ENCODE measurements at regions not wholly inside any gene's neighbourhood (a gene's known extent, or its start where the extent isn't known, plus 50 kb on each side); places are given as distances from the start of the nearest gene placed in this dataset.

- no peak for DNase-seq (ENCODE audit: low read depth in 3 of 3)
Observed at GRCh38 chr7:1286946-1287645, 54.4 kb downstream of the UNCX start.

GRCh38 chr7:1287752-1288201 lies 55.1 kb downstream of the UNCX start:
- no peak for DNase-seq (ENCODE audit: low read depth in 3 of 3)

- no peak for DNase-seq (ENCODE audit: low read depth in 3 of 3)
Observed at GRCh38 chr7:1288390-1288995, 55.8 kb downstream of the UNCX start.

- no peak for DNase-seq (ENCODE audit: low read depth in 3 of 3)
Observed at GRCh38 chr7:1288996-1289551, 56.4 kb downstream of the UNCX start.

- no peak for DNase-seq (ENCODE audit: low read depth in 3 of 3)
Observed at GRCh38 chr7:1289666-1290025, 57.0 kb downstream of the UNCX start.

GRCh38 chr7:1290026-1290678 lies 57.5 kb downstream of the UNCX start:
- peak in 2 of 3 donors; percentile 1 to 4 for DNase-seq (ENCODE audit: low read depth in 3 of 3)

- no peak for DNase-seq (ENCODE audit: low read depth in 3 of 3)
Observed at GRCh38 chr7:1290679-1291356, 58.1 kb downstream of the UNCX start.

- no peak for DNase-seq (ENCODE audit: low read depth in 3 of 3)
Observed at GRCh38 chr7:1291357-1291689, 58.7 kb downstream of the UNCX start.

GRCh38 chr7:1291845-1292765 lies 59.4 kb downstream of the UNCX start:
- no peak for DNase-seq (ENCODE audit: low read depth in 3 of 3)

- DNase-seq (ENCODE audit: low read depth in 3 of 3), result no peak
Observed at GRCh38 chr7:1292972-1293830, 60.5 kb downstream of the UNCX start.

GRCh38 chr7:1293950-1294411 lies 61.3 kb downstream of the UNCX start:
- no peak for DNase-seq (ENCODE audit: low read depth in 3 of 3)

GRCh38 chr7:1295776-1296355 lies 63.2 kb downstream of the UNCX start:
- DNase-seq (ENCODE audit: low read depth in 3 of 3), result no peak

GRCh38 chr7:1296356-1296981 lies 63.8 kb downstream of the UNCX start:
- DNase-seq (ENCODE audit: low read depth in 3 of 3), result no peak

- no peak for DNase-seq (ENCODE audit: low read depth in 3 of 3)
Observed at GRCh38 chr7:1297017-1297960, 64.6 kb downstream of the UNCX start.

GRCh38 chr7:1298051-1298930 lies 65.6 kb downstream of the UNCX start:
- no peak for DNase-seq (ENCODE audit: low read depth in 3 of 3)

- DNase-seq (ENCODE audit: low read depth in 3 of 3), result no peak
Observed at GRCh38 chr7:1298931-1299885, 66.5 kb downstream of the UNCX start.
